ENCODE measurements at regions not wholly inside any gene's neighbourhood (a gene's known extent, or its start where the extent isn't known, plus 50 kb on each side); places are given as distances from the start of the nearest gene placed in this dataset.
"Not testable (repeated sequence)": the region's sequence is repeated elsewhere in the genome, so short reads cannot be mapped to it uniquely, and the experiment has no call there.

- no peak overlapping the region for H3K4me3 ChIP-seq (ENCODE audit: low read depth, low read length)
- no peak for DNase-seq (ENCODE audit: low read depth)
- no peak for TF ChIP-seq CTCF (conservative IDR thresholded peaks at IDR 0.05; ENCODE audit: low read depth, low read length)
Measured at GRCh38 chr5:123699571-123699970, 187.6 kb downstream of the CSNK1G3 start.

- DNase-seq (ENCODE audit: low read depth) = not testable (repeated sequence)
Measured at GRCh38 chr5:123698937-123699336, 187.0 kb downstream of the CSNK1G3 start.

GRCh38 chr5:123696921-123697341 is 185.0 kb downstream of the CSNK1G3 start:
- H3K4me3 ChIP-seq (ENCODE audit: low read depth, low read length) = no peak overlapping the region
- no peak for DNase-seq (ENCODE audit: low read depth)
- TF ChIP-seq CTCF (conservative IDR thresholded peaks at IDR 0.05; ENCODE audit: low read depth, low read length) = no peak

More at GRCh38 chr5:123698937-123699336, 187.0 kb downstream of the CSNK1G3 start:
- H3K4me3 ChIP-seq (ENCODE audit: low read depth, low read length) = not testable (repeated sequence)

GRCh38 chr5:123690821-123691220 is 178.8 kb downstream of the CSNK1G3 start:
- peak; percentile 53 for DNase-seq (ENCODE audit: low read depth)
- H3K4me3 ChIP-seq (ENCODE audit: low read depth, low read length) = no peak overlapping the region
- TF ChIP-seq CTCF (conservative IDR thresholded peaks at IDR 0.05; ENCODE audit: low read depth, low read length) = no peak

- no peak for DNase-seq (ENCODE audit: low read depth)
- H3K4me3 ChIP-seq (ENCODE audit: low read depth, low read length) = no peak overlapping the region
- TF ChIP-seq CTCF (conservative IDR thresholded peaks at IDR 0.05; ENCODE audit: low read depth, low read length) = no peak
Measured at GRCh38 chr5:123681061-123681460, 169.1 kb downstream of the CSNK1G3 start.

- H3K4me3 ChIP-seq (ENCODE audit: low read depth, low read length) = no peak overlapping the region
- DNase-seq (ENCODE audit: low read depth) = peak; percentile 16
- TF ChIP-seq CTCF (conservative IDR thresholded peaks at IDR 0.05; ENCODE audit: low read depth, low read length) = no peak
Measured at GRCh38 chr5:123673107-123673506, 161.1 kb downstream of the CSNK1G3 start.

GRCh38 chr5:123671711-123672456 is 159.9 kb downstream of the CSNK1G3 start:
- no peak for DNase-seq (ENCODE audit: low read depth)
- no peak for TF ChIP-seq CTCF (conservative IDR thresholded peaks at IDR 0.05; ENCODE audit: low read depth, low read length)
- no peak overlapping the region for H3K4me3 ChIP-seq (ENCODE audit: low read depth, low read length)

All from choroid plexus epithelial cell (primary cell).